Sigmoid colon (tissue), 6 donors: ENCODE measurements at regions not wholly inside any gene's neighbourhood (a gene's known extent, or its start where the extent isn't known, plus 50 kb on each side); places are given as distances from the start of the nearest gene placed in this dataset.

Experiments
- DNase-seq: peaks from one replicate; pipeline ENCODE4 v3.0.0-alpha.2; 2019
- H3K27ac ChIP-seq, 4 donors: fragments of 200-600 bp; sonication (generic); one replicate each; pipeline ENCODE4 v1.5.1; 2016 to 2019; ENCODE audit warnings: mild to moderate bottlenecking in 1 of 4
- H3K27me3 ChIP-seq, 3 donors: fragments of 200-600 bp; sonication (generic); one replicate each; pipeline ENCODE4 v1.5.1; 2019; ENCODE audit warnings: mild to moderate bottlenecking in 1 of 3
- H3K36me3 ChIP-seq, 4 donors: fragments of 200-600 bp; sonication (generic); one replicate each; pipeline ENCODE4 v1.5.1; 2016 to 2019
- H3K4me1 ChIP-seq, 4 donors: fragments of 200-600 bp; sonication (generic); one replicate each; pipeline ENCODE4 v1.5.1; 2017 to 2019
- H3K4me3 ChIP-seq, 4 donors: fragments of 200-600 bp; sonication (generic); one replicate each; pipeline ENCODE4 v1.5.1; 2017 to 2019; ENCODE audit warnings: mild to moderate bottlenecking in 2 of 4, moderate library complexity in 1 of 4
- H3K9me3 ChIP-seq, 4 donors: fragments of 200-600 bp in 3 of 4; sonication (generic) in 3 of 4; one replicate each; pipeline versions ENCODE4 v1.5.1 to v1.6.1; 2013 to 2019
- CTCF ChIP-seq, 4 experiments: fragments of 450-650 bp in 3 of 4; fragments of 200-600 bp in 1 of 4; IDR thresholded peaks; one replicate each; pipeline ENCODE4 v1.5.1; 2016 to 2019; ENCODE audit warnings: antibody characterized with exemption in 4 of 4, mild to moderate bottlenecking in 3 of 4, moderate library complexity in 2 of 4
- EP300 ChIP-seq, 4 donors: sonication (generic); formaldehyde crosslinking; IDR thresholded peaks; one replicate each; pipeline ENCODE4 v1.6.1; 2017; ENCODE audit warnings: antibody characterized with exemption in 4 of 4
- POLR2A ChIP-seq, 2 donors: fragments of 450-650 bp; IDR thresholded peaks; one replicate each; pipeline ENCODE4 v1.6.1; 2016; ENCODE audit warnings: antibody characterized with exemption in 2 of 2, mild to moderate bottlenecking in 2 of 2, moderate library complexity in 2 of 2
- POLR2AphosphoS5 ChIP-seq, 4 donors: sonication (generic); formaldehyde crosslinking; IDR thresholded peaks; one replicate each; pipeline ENCODE4 v1.6.1; 2017; ENCODE audit warnings: antibody characterized with exemption in 4 of 4
- WGBS, 2 donors: extraction: QIAGEN DNeasy Blood & Tissue Kit; methylation state at CpG; one replicate each; pipeline ENCODE4 v1.1.7; 2013; 5-methylcytosine and 5-hydroxymethylcytosine counted together
- intact Hi-C: fragments of 100-400 bp; cut with DNase I; formaldehyde crosslinking; loops from one replicate; pipeline ENCODE4 v1.15.1; 2023
- donor health status: healthy with polysubstance abuse.
- donor health status: healthy.

- peak overlapping the region in 2 of 4 donors; percentile 1 to 2 for H3K4me3 ChIP-seq
- H3K27ac ChIP-seq: peak overlapping the region; percentile 47 to 64 (median 58)
- TF ChIP-seq EP300 (IDR thresholded peaks at IDR 0.05) (no peak), CTCF (IDR thresholded peaks at IDR 0.05) (no peak), POLR2AphosphoS5 (IDR thresholded peaks at IDR 0.05) (peak in 1 of 4 donors; percentile 36), POLR2A (IDR thresholded peaks at IDR 0.05) (no peak)
These were observed 467.1 kb downstream of the MIAT start for GRCh38 chr22:27124351-27124966.

GRCh38 chr22:27125539-27125938, 468.2 kb downstream of the MIAT start:
- intact Hi-C loops: no loop called here
- no peak for DNase-seq
- peaks cover 0 to 28% (median 18%) of the 10 kb centered on the region in 4 donors for H3K4me1 ChIP-seq
- H3K27ac ChIP-seq: no peak overlapping the region
- no peaks in the 10 kb centered on the region for H3K9me3 ChIP-seq
- no peaks in the 10 kb centered on the region for H3K27me3 ChIP-seq
- TF ChIP-seq EP300 (IDR thresholded peaks at IDR 0.05): no peak
- TF ChIP-seq POLR2AphosphoS5 (IDR thresholded peaks at IDR 0.05): no peak
- no peak for TF ChIP-seq CTCF (IDR thresholded peaks at IDR 0.05)
- TF ChIP-seq POLR2A (IDR thresholded peaks at IDR 0.05): no peak
- 72 to 83% methylated on average over 3 of the region's 3 CpGs for WGBS, 2 donors
- no peaks in the 10 kb centered on the region for H3K36me3 ChIP-seq
- no peak overlapping the region for H3K4me3 ChIP-seq

More at GRCh38 chr22:27124351-27124966, 467.1 kb downstream of the MIAT start:
- no peaks in the 10 kb centered on the region for H3K27me3 ChIP-seq
- H3K36me3 ChIP-seq: no peaks in the 10 kb centered on the region
- intact Hi-C loops: no loop called here
- H3K4me1 ChIP-seq: peaks cover 0 to 27% (median 18%) of the 10 kb centered on the region in 4 donors
- H3K9me3 ChIP-seq: no peaks in the 10 kb centered on the region
- WGBS, 2 donors: 34 to 61% methylated on average over 16 of the region's 16 CpGs
- peak; percentile 79 for DNase-seq

- H3K4me3 ChIP-seq: no peak overlapping the region
- intact Hi-C loops: no loop called here
- H3K9me3 ChIP-seq: no peaks in the 10 kb centered on the region
- no peak overlapping the region for H3K27ac ChIP-seq
- no peaks in the 10 kb centered on the region for H3K36me3 ChIP-seq
- H3K27me3 ChIP-seq: no peaks in the 10 kb centered on the region
- TF ChIP-seq POLR2AphosphoS5 (IDR thresholded peaks at IDR 0.05) (no peak), EP300 (IDR thresholded peaks at IDR 0.05) (no peak), CTCF (IDR thresholded peaks at IDR 0.05) (no peak), POLR2A (IDR thresholded peaks at IDR 0.05) (no peak)
- no peak for DNase-seq
- 53 to 76% methylated on average over 5 of the region's 5 CpGs for WGBS, 2 donors
- H3K4me1 ChIP-seq: peaks cover 0 to 31% (median 20%) of the 10 kb centered on the region in 4 donors
These were observed 470.5 kb downstream of the MIAT start for GRCh38 chr22:27127911-27128310.

- no peak overlapping the region for H3K4me3 ChIP-seq
- no peaks in the 10 kb centered on the region for H3K36me3 ChIP-seq
- no peak for TF ChIP-seq CTCF (IDR thresholded peaks at IDR 0.05)
- TF ChIP-seq EP300 (IDR thresholded peaks at IDR 0.05): no peak
- TF ChIP-seq POLR2A (IDR thresholded peaks at IDR 0.05): no peak
- TF ChIP-seq POLR2AphosphoS5 (IDR thresholded peaks at IDR 0.05): no peak
- H3K4me1 ChIP-seq: peaks cover 0 to 37% (median 23%) of the 10 kb centered on the region in 4 donors
- intact Hi-C loops: no loop called here
- no peaks in the 10 kb centered on the region for H3K9me3 ChIP-seq
- WGBS, 2 donors: 67 to 70% methylated on average over 9 of the region's 9 CpGs
- no peak for DNase-seq
- H3K27ac ChIP-seq: peak overlapping the region in 2 of 4 donors; percentile 5 to 39
- H3K27me3 ChIP-seq: no peaks in the 10 kb centered on the region
These were observed 471.2 kb downstream of the MIAT start for GRCh38 chr22:27128461-27129085.
